HG02970 (cell line): ENCODE measurements at regions not wholly inside any gene's neighbourhood (a gene's known extent, or its start where the extent isn't known, plus 50 kb on each side); places are given as distances from the start of the nearest gene placed in this dataset.
"Not testable (repeated sequence)": the region's sequence is repeated elsewhere in the genome, so short reads cannot be mapped to it uniquely, and the experiment has no call there.

Source experiments
- ATAC-seq: cut with Tn5 transposase; IDR thresholded peaks from one replicate; pipeline ENCODE4 v1.9.1; 2021; ENCODE audit warnings: mild to moderate bottlenecking, moderate library complexity, moderate number of reproducible peaks; ENCODE audit not compliant: unreplicated experiment, low FRiP score

GRCh38 chr1:88530246-88530645, 153.8 kb upstream of the PKN2 start:
- ATAC-seq = no peak

GRCh38 chr1:88537787-88538186, 146.3 kb upstream of the PKN2 start:
- no peak for ATAC-seq

GRCh38 chr1:88538222-88538899, 145.7 kb upstream of the PKN2 start:
- no peak for ATAC-seq

DNA sequence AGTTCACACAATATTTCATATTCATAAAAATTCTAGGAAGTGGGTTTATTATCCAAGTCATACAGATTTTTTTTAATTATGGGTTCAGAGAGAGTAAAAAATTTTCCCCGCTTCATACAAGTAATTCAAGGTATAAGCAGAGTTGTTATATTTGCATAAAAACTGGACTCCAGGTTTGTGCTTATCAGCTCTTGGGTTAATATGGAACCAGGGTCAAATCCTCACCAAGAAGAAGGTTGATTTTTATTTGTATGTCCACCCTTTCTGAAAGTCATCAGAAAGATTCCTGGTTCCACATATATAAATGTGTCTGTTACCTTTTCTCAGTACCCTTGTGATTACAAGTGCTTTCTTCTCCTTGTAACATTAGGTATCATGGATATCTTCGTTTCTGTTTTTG, 143.8 kb upstream of the PKN2 start:
- ATAC-seq = no peak

DNA sequence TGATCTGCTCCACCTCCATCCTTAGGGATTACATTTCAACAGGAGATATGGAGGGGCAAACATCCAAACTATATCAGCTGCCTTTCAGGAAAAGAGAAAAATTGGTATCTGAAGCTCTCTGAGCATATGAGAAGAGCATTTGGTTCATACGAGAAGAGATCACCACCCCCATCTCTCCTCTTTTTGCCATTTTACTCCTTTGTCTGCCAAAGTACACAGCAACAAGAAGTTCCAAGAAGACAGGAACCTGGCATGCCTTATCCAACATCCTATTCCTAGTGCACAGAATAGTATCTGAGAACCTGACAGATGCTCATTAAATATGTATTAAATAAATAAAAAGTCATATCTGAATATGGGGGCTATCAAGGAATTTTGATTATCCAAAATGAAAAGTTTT, 142.5 kb upstream of the PKN2 start:
- no peak for ATAC-seq

DNA sequence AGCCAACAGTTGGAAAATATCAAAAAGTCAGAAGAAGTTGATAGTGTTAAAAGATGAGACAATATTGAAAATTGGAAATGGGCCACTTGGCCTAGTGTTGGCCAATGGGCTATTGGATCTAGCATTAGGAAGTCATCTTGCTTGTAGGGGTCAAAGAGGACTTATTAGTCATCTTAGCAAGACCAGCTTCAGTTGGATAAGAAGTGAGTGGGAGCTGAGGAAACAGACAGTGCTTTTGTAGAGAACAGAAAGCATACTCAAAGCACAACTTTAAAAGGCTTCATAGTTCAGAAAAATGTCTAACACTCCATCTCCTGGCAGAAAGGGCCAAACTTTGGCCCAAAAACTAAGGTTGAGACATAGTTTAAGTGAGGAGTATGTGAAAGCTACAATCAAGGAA, 139.9 kb upstream of the PKN2 start:
- ATAC-seq = no peak

DNA sequence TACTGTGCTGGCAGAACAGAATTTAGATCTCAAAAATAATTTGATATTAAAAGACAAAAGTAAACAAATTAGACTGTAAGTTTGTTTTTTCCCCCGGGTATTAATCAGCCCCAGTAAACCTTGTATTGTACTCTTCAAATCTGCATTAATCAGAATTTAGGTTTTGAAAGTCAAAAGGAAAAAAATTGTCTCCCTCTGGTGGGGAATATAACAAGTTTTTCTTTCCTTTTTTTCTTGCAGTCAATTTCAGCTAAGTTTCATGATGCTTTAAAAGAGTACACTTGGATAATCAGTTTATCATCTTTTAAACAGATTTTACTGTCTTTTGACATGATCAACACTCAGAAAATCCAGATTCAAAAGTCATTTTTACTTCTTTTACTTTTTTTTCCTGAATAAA, 134.5 kb upstream of the PKN2 start:
- no peak for ATAC-seq

GRCh38 chr1:88552226-88552625, 131.8 kb upstream of the PKN2 start:
- no peak for ATAC-seq

DNA sequence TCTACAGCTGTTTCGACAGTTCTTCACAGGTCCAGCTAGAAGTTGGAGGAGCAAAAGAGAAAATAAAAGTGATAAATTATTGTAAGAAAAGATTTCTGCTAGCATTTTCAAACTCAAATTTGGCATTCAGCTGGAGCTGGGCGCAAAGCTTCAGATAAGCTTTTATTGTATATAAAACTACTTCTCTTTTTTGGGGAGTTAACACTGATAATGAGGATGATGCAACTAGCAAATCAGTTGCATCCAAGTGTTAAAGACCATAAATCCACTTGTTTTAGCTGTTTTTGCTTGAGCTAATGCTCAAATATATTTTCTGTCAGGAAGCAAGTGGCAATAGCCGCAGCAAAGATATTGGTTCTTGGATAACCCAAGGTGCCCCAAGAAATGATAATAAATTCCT, 127.1 kb upstream of the PKN2 start:
- ATAC-seq = no peak

GRCh38 chr1:88560621-88561020, 123.5 kb upstream of the PKN2 start:
- ATAC-seq = no peak

DNA sequence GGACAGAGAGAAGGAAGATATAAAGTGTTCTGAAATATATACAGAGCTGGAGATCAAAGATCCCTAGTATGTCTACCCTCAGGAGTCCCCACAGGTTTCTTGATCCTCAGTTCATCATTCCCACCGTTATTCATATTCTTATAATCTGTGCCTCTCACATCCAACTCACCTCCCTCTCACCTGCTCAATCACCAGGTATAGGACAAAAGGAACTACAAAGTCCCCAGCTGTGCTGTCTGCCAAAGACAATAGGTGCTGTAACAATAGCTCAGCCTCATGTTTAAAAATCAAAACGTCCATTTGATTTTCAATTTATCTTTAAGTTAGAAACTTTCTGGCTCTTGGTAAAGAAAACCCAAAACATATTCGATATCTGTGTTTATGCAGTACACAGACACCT, 121.1 kb upstream of the PKN2 start:
- ATAC-seq = no peak

GRCh38 chr1:88566615-88567387, 117.3 kb upstream of the PKN2 start:
- ATAC-seq = no peak

- no peak for ATAC-seq
Observed at GRCh38 chr1:88571506-88571905, 112.6 kb upstream of the PKN2 start.

GRCh38 chr1:88579598-88579997, 104.5 kb upstream of the PKN2 start:
- no peak for ATAC-seq

DNA sequence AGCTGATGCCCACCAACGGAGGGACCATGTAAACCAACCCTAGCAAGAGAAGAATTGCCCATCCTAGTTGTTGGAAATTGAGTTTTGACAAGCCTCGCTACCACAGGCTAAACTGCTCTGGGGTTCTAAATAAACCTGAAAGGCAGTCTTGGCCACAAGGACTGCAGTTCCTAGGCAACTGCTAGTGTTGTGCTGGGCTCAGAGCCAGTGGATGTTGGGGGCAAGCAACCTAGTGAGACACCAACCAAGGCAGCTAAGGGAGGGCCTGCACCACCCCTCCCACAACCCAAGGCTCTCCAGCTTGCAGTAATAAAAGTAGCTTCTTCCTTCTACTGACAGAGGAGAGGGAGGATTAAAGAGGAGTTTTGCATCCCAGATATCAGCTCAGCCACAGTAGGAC, 102.4 kb upstream of the PKN2 start:
- ATAC-seq = no peak

DNA sequence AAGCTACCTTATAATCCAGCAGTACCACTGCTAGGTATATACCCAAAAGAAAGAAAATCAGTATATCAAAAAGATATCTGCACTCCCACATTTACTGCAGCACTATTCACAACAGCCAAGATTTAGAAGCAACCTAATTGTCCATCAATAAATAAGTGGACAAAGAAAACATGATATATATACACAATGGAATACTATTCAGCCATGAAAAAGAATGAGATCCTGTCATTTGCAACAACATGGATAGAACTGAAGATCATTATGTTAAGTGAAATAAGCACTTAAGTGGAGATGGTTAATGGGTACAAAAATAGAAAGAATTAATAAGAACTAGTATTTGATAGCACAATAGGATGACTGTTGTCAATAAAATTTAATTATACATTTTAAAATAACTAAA, 90.7 kb upstream of the PKN2 start:
- ATAC-seq = no peak

GRCh38 chr1:88595355-88596002, 88.6 kb upstream of the PKN2 start:
- no peak for ATAC-seq

GRCh38 chr1:88597973-88598372, 86.1 kb upstream of the PKN2 start:
- ATAC-seq = not testable (repeated sequence)

- no peak for ATAC-seq
Observed at GRCh38 chr1:88608139-88608943, 75.7 kb upstream of the PKN2 start.

GRCh38 chr1:88609051-88609450, 75.0 kb upstream of the PKN2 start:
- ATAC-seq = no peak

DNA sequence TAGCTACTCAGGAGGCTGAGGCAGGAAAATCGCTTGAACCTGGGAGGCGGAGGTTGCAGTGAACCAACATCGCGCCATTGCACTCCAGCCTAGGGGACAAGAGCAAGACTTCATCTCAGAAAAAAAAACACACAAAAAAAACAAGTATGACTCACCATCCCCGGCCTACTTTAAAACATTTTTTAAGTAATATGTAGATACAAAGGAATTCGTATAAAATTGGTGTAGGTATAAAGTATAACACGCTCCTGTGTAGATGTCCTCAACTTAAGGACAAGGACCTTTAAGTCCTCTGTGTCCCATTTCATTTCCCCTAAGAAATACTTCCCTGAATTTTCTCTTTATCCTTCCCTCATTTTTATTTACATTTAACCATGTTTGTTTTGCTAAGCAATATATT, 73.4 kb upstream of the PKN2 start:
- no peak for ATAC-seq
